ENCODE measurements at regions not wholly inside any gene's neighbourhood (a gene's known extent, or its start where the extent isn't known, plus 50 kb on each side); places are given as distances from the start of the nearest gene placed in this dataset.

DNA sequence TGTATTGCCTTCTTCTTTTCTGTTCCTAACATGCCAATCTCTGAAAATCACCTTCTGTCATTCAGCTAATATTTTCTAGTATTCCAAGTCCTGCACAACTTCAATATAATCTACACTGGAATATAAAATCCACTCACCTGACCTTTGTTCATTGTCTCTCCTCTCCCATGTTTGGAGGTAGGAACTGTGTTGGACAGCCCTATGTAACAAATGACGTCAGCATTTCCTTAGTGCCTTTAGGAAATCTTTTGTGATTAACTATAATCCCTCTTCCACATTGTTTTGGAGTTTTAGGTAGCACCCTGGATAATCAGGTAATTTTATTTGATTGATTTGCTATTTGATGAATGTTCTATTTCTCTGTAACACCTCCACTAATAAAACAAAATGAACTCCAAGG, 814.8 kb upstream of the PRKX start:
- no peak for TF ChIP-seq MYC (IDR thresholded peaks at IDR 0.05; ENCODE audit: low read depth, low read length)
- no peak for DNase-seq (ENCODE audit: low read depth)
- H3K4me3 ChIP-seq (ENCODE audit: low read depth, low read length), result no peak overlapping the region

DNA sequence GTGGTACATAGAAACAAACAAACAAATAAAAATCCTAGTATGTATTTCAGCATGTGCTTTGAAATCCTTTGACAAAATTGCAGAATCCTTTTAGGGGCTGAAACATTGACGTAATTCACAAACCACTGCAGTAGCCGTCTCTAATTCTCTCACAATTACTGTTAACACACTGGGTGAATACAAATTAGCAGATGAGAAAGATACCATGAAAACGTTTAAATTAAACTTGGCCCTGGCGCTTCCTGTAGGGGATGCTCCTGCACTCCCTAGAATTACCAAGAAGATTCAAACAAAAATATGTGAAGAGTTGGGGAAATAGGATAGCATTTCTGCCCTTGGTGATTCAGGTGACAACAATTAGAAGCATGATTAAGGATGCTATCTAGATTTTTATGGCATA, 772.5 kb upstream of the PRKX start:
- no peak for DNase-seq (ENCODE audit: low read depth)
- no peak overlapping the region for H3K4me3 ChIP-seq (ENCODE audit: low read depth, low read length)
- TF ChIP-seq, protein P1, sequence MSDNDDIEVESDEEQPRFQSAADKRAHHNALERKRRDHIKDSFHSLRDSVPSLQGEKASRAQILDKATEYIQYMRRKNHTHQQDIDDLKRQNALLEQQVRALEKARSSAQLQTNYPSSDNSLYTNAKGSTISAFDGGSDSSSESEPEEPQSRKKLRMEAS (IDR thresholded peaks at IDR 0.05; ENCODE audit: low read depth, low read length), result no peak
- TF ChIP-seq MYC (IDR thresholded peaks at IDR 0.05; ENCODE audit: low read depth, low read length), result no peak
- no peak for TF ChIP-seq POLR2A (IDR thresholded peaks at IDR 0.05; ENCODE audit: extremely low read depth, insufficient read length)
- TF ChIP-seq, protein P2, sequence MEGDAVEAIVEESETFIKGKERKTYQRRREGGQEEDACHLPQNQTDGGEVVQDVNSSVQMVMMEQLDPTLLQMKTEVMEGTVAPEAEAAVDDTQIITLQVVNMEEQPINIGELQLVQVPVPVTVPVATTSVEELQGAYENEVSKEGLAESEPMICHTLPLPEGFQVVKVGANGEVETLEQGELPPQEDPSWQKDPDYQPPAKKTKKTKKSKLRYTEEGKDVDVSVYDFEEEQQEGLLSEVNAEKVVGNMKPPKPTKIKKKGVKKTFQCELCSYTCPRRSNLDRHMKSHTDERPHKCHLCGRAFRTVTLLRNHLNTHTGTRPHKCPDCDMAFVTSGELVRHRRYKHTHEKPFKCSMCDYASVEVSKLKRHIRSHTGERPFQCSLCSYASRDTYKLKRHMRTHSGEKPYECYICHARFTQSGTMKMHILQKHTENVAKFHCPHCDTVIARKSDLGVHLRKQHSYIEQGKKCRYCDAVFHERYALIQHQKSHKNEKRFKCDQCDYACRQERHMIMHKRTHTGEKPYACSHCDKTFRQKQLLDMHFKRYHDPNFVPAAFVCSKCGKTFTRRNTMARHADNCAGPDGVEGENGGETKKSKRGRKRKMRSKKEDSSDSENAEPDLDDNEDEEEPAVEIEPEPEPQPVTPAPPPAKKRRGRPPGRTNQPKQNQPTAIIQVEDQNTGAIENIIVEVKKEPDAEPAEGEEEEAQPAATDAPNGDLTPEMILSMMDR (IDR thresholded peaks at IDR 0.05; ENCODE audit: low read depth, low read length), result no peak

- no peak for TF ChIP-seq POLR2A (IDR thresholded peaks at IDR 0.05; ENCODE audit: extremely low read depth, insufficient read length)
- TF ChIP-seq, protein P2 (IDR thresholded peaks at IDR 0.05; ENCODE audit: low read depth, low read length), result no peak
- TF ChIP-seq, protein P1 (IDR thresholded peaks at IDR 0.05; ENCODE audit: low read depth, low read length), result no peak
- no peak for TF ChIP-seq MYC (IDR thresholded peaks at IDR 0.05; ENCODE audit: low read depth, low read length)
- H3K4me3 ChIP-seq (ENCODE audit: low read depth, low read length), result no peak overlapping the region
- DNase-seq (ENCODE audit: low read depth), result no peak
Observed at GRCh38 chrX:4484266-4484665, 770.8 kb upstream of the PRKX start.

GRCh38 chrX:4451591-4451990, 738.1 kb upstream of the PRKX start:
- no peak for TF ChIP-seq MYC (IDR thresholded peaks at IDR 0.05; ENCODE audit: low read depth, low read length)
- TF ChIP-seq, protein P2 (IDR thresholded peaks at IDR 0.05; ENCODE audit: low read depth, low read length), result no peak
- TF ChIP-seq, protein P1 (IDR thresholded peaks at IDR 0.05; ENCODE audit: low read depth, low read length), result no peak
- no peak for TF ChIP-seq POLR2A (IDR thresholded peaks at IDR 0.05; ENCODE audit: extremely low read depth, insufficient read length)
- no peak for DNase-seq (ENCODE audit: low read depth)

GRCh38 chrX:4450177-4450576, 736.7 kb upstream of the PRKX start:
- DNase-seq (ENCODE audit: low read depth), result no peak
- no peak overlapping the region for H3K4me3 ChIP-seq (ENCODE audit: low read depth, low read length)
- no peak for TF ChIP-seq MYC (IDR thresholded peaks at IDR 0.05; ENCODE audit: low read depth, low read length)
- TF ChIP-seq, protein P2 (IDR thresholded peaks at IDR 0.05; ENCODE audit: low read depth, low read length), result no peak
- TF ChIP-seq POLR2A (IDR thresholded peaks at IDR 0.05; ENCODE audit: extremely low read depth, insufficient read length), result no peak
- TF ChIP-seq, protein P1 (IDR thresholded peaks at IDR 0.05; ENCODE audit: low read depth, low read length), result no peak

More at GRCh38 chrX:4451591-4451990, 738.1 kb upstream of the PRKX start:
- H3K4me3 ChIP-seq (ENCODE audit: low read depth, low read length), result no peak overlapping the region

- H3K4me3 ChIP-seq (ENCODE audit: low read depth, low read length), result no peak overlapping the region
- no peak for TF ChIP-seq POLR2A (IDR thresholded peaks at IDR 0.05; ENCODE audit: extremely low read depth, insufficient read length)
- TF ChIP-seq, protein P2 (IDR thresholded peaks at IDR 0.05; ENCODE audit: low read depth, low read length), result no peak
- TF ChIP-seq MYC (IDR thresholded peaks at IDR 0.05; ENCODE audit: low read depth, low read length), result no peak
- TF ChIP-seq, protein P1 (IDR thresholded peaks at IDR 0.05; ENCODE audit: low read depth, low read length), result no peak
- no peak for DNase-seq (ENCODE audit: low read depth)
Observed at GRCh38 chrX:4435905-4436304, 722.5 kb upstream of the PRKX start.
